ENCODE measurements at regions not wholly inside any gene's neighbourhood (a gene's known extent, or its start where the extent isn't known, plus 50 kb on each side); places are given as distances from the start of the nearest gene placed in this dataset.

DNA sequence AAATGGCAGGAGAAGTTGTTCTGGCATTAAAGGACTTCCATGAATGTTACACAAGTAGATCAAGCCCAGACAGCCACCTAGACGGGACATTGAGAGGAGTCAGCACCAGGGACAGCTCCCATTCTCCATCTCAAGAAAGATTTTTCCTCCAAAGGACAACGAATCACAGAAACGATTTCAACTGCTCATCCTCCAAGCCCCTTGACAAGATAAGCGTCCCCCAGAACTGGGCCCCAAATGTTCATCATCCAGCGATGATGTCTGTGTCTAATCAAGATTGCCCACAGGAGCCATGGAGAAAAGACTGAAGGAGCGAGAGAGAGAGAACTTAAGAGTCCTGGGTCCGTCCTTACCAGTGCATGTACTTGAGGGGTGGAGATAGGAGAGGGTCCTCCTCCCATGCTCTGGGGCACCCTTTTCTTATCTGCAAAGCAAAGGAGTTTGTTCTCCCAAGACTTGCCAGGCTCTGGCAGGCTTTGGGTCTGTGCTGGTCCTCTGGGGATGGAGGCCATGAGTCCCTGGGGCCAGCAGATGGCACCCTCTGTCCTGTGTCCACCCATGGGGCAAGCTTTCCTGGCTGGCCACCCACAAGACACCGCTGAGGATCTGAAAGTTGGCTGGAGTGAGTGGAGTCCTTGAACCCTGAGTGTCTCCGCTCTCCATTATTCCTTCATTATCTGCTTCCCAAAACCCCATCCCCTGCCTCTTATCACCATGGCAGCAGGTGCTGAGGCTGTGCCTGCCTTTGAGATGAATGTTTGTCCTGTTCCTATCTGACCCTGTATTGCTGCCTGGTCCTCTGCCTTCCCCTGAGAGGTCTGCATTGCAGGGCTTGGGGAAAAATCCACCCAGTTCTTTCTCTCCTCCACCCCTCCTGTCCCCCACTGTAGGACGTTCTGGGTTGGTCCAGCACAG is 164.6 kb downstream of the ACTL8 start:
- no peak overlapping the region for H3K27ac ChIP-seq (ENCODE audit: low read length)
- peaks cover 42 to 56% of the 10 kb centered on the region in 2 donors for H3K27me3 ChIP-seq (ENCODE audit: control insufficient read depth in 1 of 2, insufficient read depth in 2 of 2, low read length in 2 of 2)
- H3K36me3 ChIP-seq (ENCODE audit: control insufficient read depth in 2 of 2, insufficient read depth in 2 of 2, low read length in 2 of 2): no peaks in the 10 kb centered on the region

DNA sequence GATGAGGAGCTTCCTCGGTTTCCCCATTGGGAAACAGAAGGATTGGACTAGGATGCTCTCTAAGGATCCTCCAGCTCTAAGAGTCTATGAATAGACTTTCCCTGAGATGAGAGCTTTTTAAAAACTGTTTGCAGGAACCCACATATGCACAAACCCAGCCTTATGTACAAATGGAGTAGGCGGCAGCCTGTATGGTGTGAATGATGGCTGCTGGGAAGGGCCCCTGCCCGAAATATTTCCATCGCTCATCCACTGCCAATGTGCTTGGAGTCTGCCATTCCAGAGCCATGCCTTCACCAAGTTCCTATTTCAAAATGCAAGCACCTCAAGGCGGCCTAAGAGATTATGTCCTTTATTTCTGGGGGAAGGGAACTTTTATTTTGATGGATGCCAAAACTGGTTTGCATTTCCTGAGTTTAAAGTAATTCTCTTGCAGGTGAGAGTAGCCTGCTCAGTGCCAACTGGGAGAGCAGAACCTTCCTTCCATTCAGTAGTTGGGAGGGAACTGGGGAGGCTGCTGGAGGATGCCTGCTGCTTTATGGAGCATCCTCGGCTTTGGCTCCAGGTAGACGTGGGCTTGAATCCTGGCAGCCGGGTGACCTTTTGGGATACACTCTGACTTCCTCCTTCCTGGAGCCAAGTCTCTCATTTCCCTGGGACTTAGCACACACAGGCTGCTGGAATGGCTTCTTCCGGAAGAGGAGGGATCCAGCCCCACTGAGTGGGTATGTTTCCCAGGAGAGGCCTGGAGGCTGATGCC is 165.9 kb downstream of the ACTL8 start:
- Histone ChIP-seq H3K27me3 (ENCODE audit: control insufficient read depth in 1 of 2, insufficient read depth in 2 of 2, low read length in 2 of 2) (peaks cover 41 to 51% of the 10 kb centered on the region in 2 donors), H3K9me3 (ENCODE audit: control insufficient read depth in 2 of 2, low read length in 2 of 2) (peaks cover 0 to 7% of the 10 kb centered on the region in 2 donors), H3K9ac (ENCODE audit: low read length in 2 of 2) (no peak overlapping the region), H3K36me3 (ENCODE audit: control insufficient read depth in 2 of 2, insufficient read depth in 2 of 2, low read length in 2 of 2) (no peaks in the 10 kb centered on the region), H3K27ac (ENCODE audit: low read length) (no peak overlapping the region), H3K4me3 (ENCODE audit: low read length in 2 of 2) (no peak overlapping the region), H3K4me1 (ENCODE audit: control insufficient read depth, insufficient read depth, low read length) (peaks cover 8% of the 10 kb centered on the region)

More for the DNA sequence above, 164.6 kb downstream of the ACTL8 start:
- H3K9me3 ChIP-seq (ENCODE audit: control insufficient read depth in 2 of 2, low read length in 2 of 2): peaks cover 0 to 7% of the 10 kb centered on the region in 2 donors
- H3K4me3 ChIP-seq (ENCODE audit: low read length in 2 of 2): no peak overlapping the region
- H3K9ac ChIP-seq (ENCODE audit: low read length in 2 of 2): no peak overlapping the region
- H3K4me1 ChIP-seq (ENCODE audit: control insufficient read depth, insufficient read depth, low read length): no peaks in the 10 kb centered on the region

DNA sequence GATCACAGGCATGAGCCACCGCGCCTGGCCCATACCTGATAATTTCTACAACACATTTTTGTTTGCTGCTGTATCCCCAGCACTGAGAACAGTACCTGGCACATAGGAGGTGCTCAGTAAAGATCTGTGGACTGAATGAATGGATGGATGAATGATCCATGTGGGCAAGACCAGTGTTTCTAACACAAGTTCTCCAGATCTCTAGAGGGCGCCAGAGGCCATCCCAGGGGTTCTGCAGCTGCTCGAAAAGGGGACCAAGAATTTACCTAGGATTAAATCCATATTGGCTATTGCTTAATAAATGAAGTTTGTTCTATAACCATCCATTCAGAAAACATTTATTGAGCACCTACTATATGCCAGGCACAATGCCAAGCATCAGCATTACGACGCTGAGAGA is 167.7 kb downstream of the ACTL8 start:
- no peaks in the 10 kb centered on the region for H3K36me3 ChIP-seq (ENCODE audit: control insufficient read depth in 2 of 2, insufficient read depth in 2 of 2, low read length in 2 of 2)
- H3K27me3 ChIP-seq (ENCODE audit: control insufficient read depth in 1 of 2, insufficient read depth in 2 of 2, low read length in 2 of 2): peaks cover 34 to 40% of the 10 kb centered on the region in 2 donors
- no peak overlapping the region for H3K4me3 ChIP-seq (ENCODE audit: low read length in 2 of 2)
- no peak overlapping the region for H3K27ac ChIP-seq (ENCODE audit: low read length)
- no peak overlapping the region for H3K9ac ChIP-seq (ENCODE audit: low read length in 2 of 2)
- peaks cover 8% of the 10 kb centered on the region for H3K4me1 ChIP-seq (ENCODE audit: control insufficient read depth, insufficient read depth, low read length)
- peaks cover 0 to 7% of the 10 kb centered on the region in 2 donors for H3K9me3 ChIP-seq (ENCODE audit: control insufficient read depth in 2 of 2, low read length in 2 of 2)

DNA sequence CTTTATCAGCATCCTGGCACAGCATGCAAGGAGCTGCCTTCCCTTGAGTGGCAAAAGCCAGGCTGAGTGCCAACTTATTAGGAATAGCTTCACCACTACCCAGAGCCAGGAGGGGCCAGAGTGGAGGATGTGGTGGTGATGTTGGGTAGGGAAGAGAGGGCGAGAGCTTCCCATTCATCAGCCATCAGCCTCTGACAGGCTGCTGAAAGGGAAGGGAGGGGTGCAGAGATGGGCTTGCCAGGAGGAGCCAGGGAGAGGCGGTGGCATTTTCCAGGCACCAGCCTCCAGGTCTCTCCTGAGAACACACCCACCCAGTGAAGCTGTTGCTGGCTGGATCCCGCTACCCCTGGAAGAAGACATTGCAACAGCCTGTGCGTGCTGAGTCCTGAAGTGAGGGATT is 168.5 kb downstream of the ACTL8 start:
- Histone ChIP-seq H3K27me3 (ENCODE audit: control insufficient read depth in 1 of 2, insufficient read depth in 2 of 2, low read length in 2 of 2) (peaks cover 28 to 35% of the 10 kb centered on the region in 2 donors), H3K9ac (ENCODE audit: low read length in 2 of 2) (no peak overlapping the region), H3K9me3 (ENCODE audit: control insufficient read depth in 2 of 2, low read length in 2 of 2) (peaks cover 0 to 4% of the 10 kb centered on the region in 2 donors), H3K27ac (ENCODE audit: low read length) (no peak overlapping the region), H3K4me3 (ENCODE audit: low read length in 2 of 2) (no peak overlapping the region), H3K36me3 (ENCODE audit: control insufficient read depth in 2 of 2, insufficient read depth in 2 of 2, low read length in 2 of 2) (no peaks in the 10 kb centered on the region), H3K4me1 (ENCODE audit: control insufficient read depth, insufficient read depth, low read length) (peaks cover 8% of the 10 kb centered on the region)

DNA sequence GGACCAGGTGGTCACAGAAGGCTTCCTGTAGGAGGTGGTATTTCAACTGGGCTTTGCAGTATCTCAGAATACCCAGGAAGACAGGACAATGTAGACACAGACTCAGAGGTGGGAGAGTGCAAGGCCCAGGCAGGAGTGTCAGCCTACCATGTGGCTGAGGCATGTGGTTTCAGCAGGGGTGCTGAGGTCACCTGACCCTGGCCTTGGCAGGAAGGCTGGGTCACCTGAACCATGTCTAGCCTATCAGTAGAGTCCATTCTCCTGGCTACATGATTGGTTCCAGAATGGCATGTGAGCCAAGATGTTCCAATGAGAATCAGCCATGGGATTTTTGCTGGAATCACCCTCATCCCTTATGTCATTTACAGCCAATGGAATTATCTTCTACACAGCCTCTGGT is 169.4 kb downstream of the ACTL8 start:
- H3K9me3 ChIP-seq (ENCODE audit: control insufficient read depth in 2 of 2, low read length in 2 of 2): peaks cover 0 to 3% of the 10 kb centered on the region in 2 donors
- H3K9ac ChIP-seq (ENCODE audit: low read length in 2 of 2): no peak overlapping the region
- H3K36me3 ChIP-seq (ENCODE audit: control insufficient read depth in 2 of 2, insufficient read depth in 2 of 2, low read length in 2 of 2): no peaks in the 10 kb centered on the region
- H3K4me1 ChIP-seq (ENCODE audit: control insufficient read depth, insufficient read depth, low read length): peaks cover 8% of the 10 kb centered on the region
- peaks cover 22 to 35% of the 10 kb centered on the region in 2 donors for H3K27me3 ChIP-seq (ENCODE audit: control insufficient read depth in 1 of 2, insufficient read depth in 2 of 2, low read length in 2 of 2)
- no peak overlapping the region for H3K4me3 ChIP-seq (ENCODE audit: low read length in 2 of 2)
- H3K27ac ChIP-seq (ENCODE audit: low read length): no peak overlapping the region

DNA sequence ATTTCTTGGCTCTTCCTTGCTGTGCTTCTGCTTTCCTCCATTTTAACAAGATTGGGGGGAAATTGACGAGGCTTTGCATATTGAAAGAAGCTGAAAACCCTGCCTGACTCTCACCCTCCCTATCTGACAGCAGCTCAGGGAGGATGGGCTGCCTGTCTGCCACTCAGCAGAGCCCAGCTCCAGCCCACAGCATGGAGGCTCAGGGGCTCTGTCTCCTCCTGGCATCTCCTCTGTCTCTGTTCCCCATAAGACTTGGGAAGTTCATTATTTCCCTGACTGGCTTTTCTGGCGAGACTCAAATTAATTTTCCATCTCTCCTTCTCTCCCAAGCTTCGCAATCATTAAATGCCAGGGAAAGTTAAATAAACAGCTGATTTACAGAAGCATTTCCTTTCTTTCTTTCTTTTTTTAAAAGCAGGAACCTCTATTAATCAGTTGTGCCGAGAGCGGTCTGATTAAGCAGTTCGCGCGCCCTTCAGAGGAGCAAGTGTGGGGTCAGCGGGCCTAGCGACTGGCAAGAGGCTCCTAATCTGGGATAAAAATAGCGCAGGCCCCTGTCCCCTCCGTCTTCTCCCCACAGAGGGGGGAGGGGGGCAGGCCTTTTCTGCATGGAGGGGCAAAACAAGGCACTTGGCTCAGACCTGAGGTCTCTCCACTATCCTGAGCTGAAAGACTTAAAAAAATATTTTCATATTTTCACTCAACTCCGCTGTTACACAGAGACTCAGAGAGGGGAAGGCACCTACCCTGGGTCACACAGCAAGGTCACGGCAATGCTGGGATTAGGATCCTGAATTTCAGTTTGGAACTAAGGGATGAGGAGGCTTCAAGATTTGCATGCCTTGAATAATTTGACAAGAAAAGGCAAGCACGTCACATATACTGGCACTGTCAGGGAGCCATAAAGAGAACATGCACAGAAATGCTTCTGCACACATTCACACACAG is 170.4 kb downstream of the ACTL8 start:
- Histone ChIP-seq H3K4me3 (ENCODE audit: low read length in 2 of 2) (peak overlapping the region in 1 of 2 donors; percentile 8), H3K9ac (ENCODE audit: low read length in 2 of 2) (no peak overlapping the region), H3K36me3 (ENCODE audit: control insufficient read depth in 2 of 2, insufficient read depth in 2 of 2, low read length in 2 of 2) (no peaks in the 10 kb centered on the region), H3K4me1 (ENCODE audit: control insufficient read depth, insufficient read depth, low read length) (peaks cover 13% of the 10 kb centered on the region), H3K27ac (ENCODE audit: low read length) (no peak overlapping the region), H3K27me3 (ENCODE audit: control insufficient read depth in 1 of 2, insufficient read depth in 2 of 2, low read length in 2 of 2) (peaks cover 15 to 27% of the 10 kb centered on the region in 2 donors), H3K9me3 (ENCODE audit: control insufficient read depth in 2 of 2, low read length in 2 of 2) (peaks cover 0 to 3% of the 10 kb centered on the region in 2 donors)

DNA sequence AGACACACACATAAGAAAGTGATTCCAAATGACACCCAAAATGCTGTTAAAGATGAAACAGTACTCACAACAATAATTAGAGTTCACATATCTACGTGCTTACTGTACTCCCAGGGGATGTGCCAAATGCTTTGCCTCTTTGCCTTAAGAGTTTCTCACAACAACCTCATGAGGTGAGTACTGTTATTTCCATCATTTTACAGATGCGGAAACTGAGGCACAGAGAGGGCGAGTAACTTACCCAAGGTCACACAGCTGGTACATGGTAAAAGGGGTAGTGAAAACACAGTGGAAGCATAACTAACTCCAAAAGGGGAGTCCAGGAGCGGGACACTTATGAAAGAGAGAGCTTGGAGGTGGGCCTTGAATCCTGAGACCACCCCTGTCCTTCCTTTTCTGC is 171.8 kb downstream of the ACTL8 start:
- Histone ChIP-seq H3K9me3 (ENCODE audit: control insufficient read depth in 2 of 2, low read length in 2 of 2) (peaks cover 0 to 2% of the 10 kb centered on the region in 2 donors), H3K4me1 (ENCODE audit: control insufficient read depth, insufficient read depth, low read length) (peaks cover 18% of the 10 kb centered on the region), H3K4me3 (ENCODE audit: low read length in 2 of 2) (no peak overlapping the region), H3K9ac (ENCODE audit: low read length in 2 of 2) (no peak overlapping the region), H3K27ac (ENCODE audit: low read length) (no peak overlapping the region), H3K36me3 (ENCODE audit: control insufficient read depth in 2 of 2, insufficient read depth in 2 of 2, low read length in 2 of 2) (no peaks in the 10 kb centered on the region), H3K27me3 (ENCODE audit: control insufficient read depth in 1 of 2, insufficient read depth in 2 of 2, low read length in 2 of 2) (peaks cover 10 to 19% of the 10 kb centered on the region in 2 donors)

DNA sequence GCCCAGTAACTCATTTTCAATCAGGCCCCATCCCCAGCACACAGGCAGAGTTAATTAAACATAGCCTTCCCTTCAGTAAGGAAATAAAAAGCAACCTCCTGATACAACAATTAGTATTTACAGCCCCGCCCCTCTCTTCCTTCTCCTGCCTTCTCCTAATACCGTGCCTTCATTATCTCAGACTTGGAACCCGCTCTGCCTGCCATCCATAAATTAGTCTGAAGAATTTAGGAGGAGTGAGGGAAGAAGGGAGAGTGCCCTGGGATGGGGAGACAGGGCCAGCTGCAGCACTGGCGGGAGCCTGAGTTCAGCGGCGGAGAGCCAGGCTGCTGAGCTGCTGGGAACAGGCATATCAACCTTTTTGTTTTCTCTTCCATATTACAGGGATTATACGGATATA is 172.8 kb downstream of the ACTL8 start:
- Histone ChIP-seq H3K4me3 (ENCODE audit: low read length in 2 of 2) (no peak overlapping the region), H3K4me1 (ENCODE audit: control insufficient read depth, insufficient read depth, low read length) (peaks cover 18% of the 10 kb centered on the region)

DNA sequence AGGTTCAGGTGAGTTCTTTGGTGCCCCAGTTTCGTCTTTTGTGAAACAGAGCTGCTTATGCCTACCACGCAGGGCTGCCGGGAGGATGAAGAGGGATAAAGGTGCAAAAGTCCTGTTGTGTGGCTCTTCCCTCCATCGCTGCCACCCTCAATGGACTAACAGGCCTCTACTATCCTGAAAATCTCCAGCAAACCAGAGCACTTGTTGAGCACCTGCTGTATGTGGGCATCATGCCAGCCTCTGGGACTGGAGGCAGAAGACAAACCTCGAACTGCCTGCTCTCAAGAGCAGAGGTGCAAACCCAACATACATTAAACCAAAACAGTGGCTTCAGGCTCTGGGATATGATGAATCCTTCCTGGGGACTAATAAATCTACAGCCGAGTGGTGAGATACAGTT is 174.1 kb downstream of the ACTL8 start:
- Histone ChIP-seq H3K9ac (ENCODE audit: low read length in 2 of 2) (no peak overlapping the region), H3K27me3 (ENCODE audit: control insufficient read depth in 1 of 2, insufficient read depth in 2 of 2, low read length in 2 of 2) (peaks cover 11 to 16% of the 10 kb centered on the region in 2 donors), H3K4me3 (ENCODE audit: low read length in 2 of 2) (no peak overlapping the region), H3K9me3 (ENCODE audit: control insufficient read depth in 2 of 2, low read length in 2 of 2) (no peaks in the 10 kb centered on the region), H3K27ac (ENCODE audit: low read length) (no peak overlapping the region), H3K4me1 (ENCODE audit: control insufficient read depth, insufficient read depth, low read length) (peaks cover 28% of the 10 kb centered on the region), H3K36me3 (ENCODE audit: control insufficient read depth in 2 of 2, insufficient read depth in 2 of 2, low read length in 2 of 2) (no peaks in the 10 kb centered on the region)

More for the DNA sequence above, 172.8 kb downstream of the ACTL8 start:
- Histone ChIP-seq H3K27me3 (ENCODE audit: control insufficient read depth in 1 of 2, insufficient read depth in 2 of 2, low read length in 2 of 2) (peaks cover 9 to 14% of the 10 kb centered on the region in 2 donors), H3K9me3 (ENCODE audit: control insufficient read depth in 2 of 2, low read length in 2 of 2) (no peaks in the 10 kb centered on the region), H3K27ac (ENCODE audit: low read length) (no peak overlapping the region), H3K9ac (ENCODE audit: low read length in 2 of 2) (no peak overlapping the region), H3K36me3 (ENCODE audit: control insufficient read depth in 2 of 2, insufficient read depth in 2 of 2, low read length in 2 of 2) (no peaks in the 10 kb centered on the region)

DNA sequence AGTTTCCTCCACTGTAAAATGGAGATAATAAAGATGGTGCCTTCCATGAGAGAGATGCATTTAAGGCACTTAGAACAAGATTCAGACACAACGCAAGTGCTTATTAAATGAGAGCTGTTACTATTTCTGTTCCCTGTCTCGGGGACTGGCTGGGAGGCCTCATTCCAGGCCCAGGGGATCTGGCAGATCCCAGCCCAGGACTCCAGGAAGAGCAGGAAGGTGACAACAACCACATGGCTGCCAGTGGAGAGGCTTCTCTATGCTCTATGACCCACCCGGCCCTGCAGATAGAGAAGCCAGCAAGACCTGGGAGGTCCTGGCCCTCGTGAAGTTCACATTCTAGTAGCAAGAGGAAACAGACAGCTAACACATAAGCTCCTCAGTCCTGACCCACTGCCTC is 175.5 kb downstream of the ACTL8 start:
- Histone ChIP-seq H3K27ac (ENCODE audit: low read length) (no peak overlapping the region), H3K9me3 (ENCODE audit: control insufficient read depth in 2 of 2, low read length in 2 of 2) (no peaks in the 10 kb centered on the region), H3K9ac (ENCODE audit: low read length in 2 of 2) (no peak overlapping the region), H3K27me3 (ENCODE audit: control insufficient read depth in 1 of 2, insufficient read depth in 2 of 2, low read length in 2 of 2) (peaks cover 11 to 13% of the 10 kb centered on the region in 2 donors), H3K4me3 (ENCODE audit: low read length in 2 of 2) (no peak overlapping the region), H3K36me3 (ENCODE audit: control insufficient read depth in 2 of 2, insufficient read depth in 2 of 2, low read length in 2 of 2) (no peaks in the 10 kb centered on the region), H3K4me1 (ENCODE audit: control insufficient read depth, insufficient read depth, low read length) (peaks cover 23% of the 10 kb centered on the region)
